HG03432 (cell line): ENCODE measurements at regions not wholly inside any gene's neighbourhood (a gene's known extent, or its start where the extent isn't known, plus 50 kb on each side); places are given as distances from the start of the nearest gene placed in this dataset.
"Not testable (repeated sequence)": the region's sequence is repeated elsewhere in the genome, so short reads cannot be mapped to it uniquely, and the experiment has no call there.

Source experiments
- ATAC-seq: cut with Tn5 transposase; IDR thresholded peaks from one replicate; pipeline ENCODE4 v1.9.1; 2021; ENCODE audit warnings: mild to moderate bottlenecking, moderate library complexity; ENCODE audit not compliant: unreplicated experiment

DNA sequence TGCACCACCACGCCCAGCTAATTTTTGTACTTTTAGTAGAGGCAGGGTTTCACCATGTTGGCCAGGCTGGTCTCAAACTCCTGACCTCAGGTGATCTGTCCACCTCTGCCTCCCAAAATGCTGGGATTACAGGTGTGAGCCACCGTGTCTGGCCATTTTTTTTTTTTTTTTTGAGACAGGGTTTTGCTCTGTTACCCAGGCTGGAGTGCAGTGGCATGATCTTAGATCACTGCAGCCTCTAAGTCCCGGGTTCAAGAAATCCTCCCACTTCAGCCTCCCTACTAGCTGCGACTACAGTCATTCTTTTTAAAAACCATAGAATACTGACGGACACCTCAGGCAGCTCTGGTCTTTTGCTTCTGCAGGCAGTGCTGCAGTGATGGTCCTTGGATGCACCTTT lies 54.9 kb upstream of the PTPN1 start:
- not testable (repeated sequence) for ATAC-seq

GRCh38 chr20:50455656-50456451 lies 54.3 kb upstream of the PTPN1 start:
- ATAC-seq = no peak

GRCh38 chr20:50456452-50457324 lies 53.5 kb upstream of the PTPN1 start:
- ATAC-seq = no peak

GRCh38 chr20:50459124-50459918 lies 50.9 kb upstream of the PTPN1 start:
- no peak for ATAC-seq

DNA sequence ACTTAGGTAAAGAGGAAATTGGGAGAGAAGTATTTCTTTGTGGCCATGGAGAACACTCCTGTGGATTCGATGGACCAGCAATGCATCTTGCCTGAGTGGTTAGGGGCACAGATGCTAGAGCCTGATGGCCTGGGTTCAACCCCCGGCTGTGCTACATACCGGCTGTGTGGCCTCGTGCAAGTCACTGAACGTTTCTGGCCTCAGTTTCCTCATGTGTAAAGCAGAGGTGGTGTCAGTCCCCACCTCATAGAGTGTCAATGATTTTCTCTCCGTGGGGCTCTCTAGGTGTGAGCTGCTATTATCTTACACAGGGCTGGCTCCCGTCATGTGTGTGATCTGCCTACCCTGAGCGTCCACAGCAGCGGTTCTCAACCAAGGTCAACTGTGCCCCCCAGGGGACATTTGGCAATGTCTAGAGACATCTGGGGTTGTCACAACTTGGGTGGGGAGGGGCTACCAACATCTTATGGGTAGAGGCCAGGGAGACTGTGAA lies 50.0 kb upstream of the PTPN1 start:
- ATAC-seq = no peak
